ENCODE measurements at regions not wholly inside any gene's neighbourhood (a gene's known extent, or its start where the extent isn't known, plus 50 kb on each side); places are given as distances from the start of the nearest gene placed in this dataset.

DNA sequence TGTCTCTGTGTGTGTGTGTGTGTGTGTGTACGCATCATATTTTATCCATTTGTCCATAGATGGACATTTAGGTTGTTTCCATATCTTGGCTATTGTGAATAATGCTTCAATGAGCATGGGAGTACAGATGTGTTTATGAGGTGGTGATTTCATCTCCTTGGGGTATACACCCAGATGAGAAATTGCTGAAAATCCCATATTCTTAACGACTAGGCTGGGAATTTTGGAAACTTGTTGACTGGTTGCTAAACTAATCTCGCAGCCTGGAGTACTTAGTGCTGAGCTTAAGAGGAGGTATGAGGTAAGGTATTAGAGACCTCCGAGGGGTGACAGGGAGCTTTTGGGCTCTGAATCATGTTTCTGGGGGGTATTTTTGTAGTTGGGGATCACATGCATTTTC, 66.0 kb upstream of the SPRED2 start:
- no peak for DNase-seq (ENCODE audit: low read depth)

DNA sequence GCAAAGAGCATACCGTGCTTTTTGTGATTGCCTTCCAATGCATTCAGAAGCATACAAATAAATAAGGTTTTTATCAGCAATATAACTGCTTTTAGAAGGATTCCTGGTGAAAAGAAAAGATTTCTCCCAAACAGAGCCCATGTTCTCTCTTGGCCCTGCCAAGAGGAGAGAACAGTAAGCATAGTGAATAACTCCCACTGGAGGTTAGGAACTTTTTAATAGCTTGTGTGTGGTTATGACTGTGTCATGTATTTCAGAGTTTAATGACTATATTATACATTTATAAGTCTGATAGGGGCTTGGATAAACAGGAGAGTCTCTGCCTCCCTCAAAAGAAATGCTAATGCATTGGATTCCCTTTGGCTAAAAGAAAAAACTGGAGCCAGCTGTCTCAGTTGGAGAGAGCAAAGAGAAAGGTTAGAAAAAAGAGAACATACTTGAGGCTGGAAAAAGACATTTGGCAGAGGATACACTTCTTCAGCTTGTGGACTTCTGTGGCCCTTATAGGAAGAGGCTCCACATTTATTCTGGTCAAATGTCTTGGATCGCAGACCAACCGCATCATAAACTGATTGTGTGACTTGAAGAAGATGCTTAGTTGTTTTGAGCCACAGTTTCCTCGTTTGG, 63.0 kb upstream of the SPRED2 start:
- DNase-seq (ENCODE audit: low read depth) = no peak

DNA sequence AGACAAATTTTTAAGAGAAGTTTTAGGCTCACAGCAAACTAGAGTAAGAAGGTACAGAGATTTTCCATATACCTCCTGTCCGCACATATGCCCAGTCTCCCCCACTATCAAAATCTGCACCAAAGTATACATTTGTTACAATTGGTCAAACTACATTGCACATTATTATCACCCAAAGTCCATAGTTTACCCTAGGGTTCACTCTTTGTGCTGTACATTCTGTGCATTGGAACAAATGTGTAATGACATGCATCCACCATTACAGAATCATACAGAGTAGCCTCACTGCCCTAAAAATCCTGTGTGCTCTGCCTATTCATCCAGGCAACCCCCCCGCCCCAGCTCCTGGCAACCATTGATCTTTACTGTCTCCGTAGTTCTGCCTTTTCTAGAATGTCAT, 61.7 kb upstream of the SPRED2 start:
- no peak for DNase-seq (ENCODE audit: low read depth)

DNA sequence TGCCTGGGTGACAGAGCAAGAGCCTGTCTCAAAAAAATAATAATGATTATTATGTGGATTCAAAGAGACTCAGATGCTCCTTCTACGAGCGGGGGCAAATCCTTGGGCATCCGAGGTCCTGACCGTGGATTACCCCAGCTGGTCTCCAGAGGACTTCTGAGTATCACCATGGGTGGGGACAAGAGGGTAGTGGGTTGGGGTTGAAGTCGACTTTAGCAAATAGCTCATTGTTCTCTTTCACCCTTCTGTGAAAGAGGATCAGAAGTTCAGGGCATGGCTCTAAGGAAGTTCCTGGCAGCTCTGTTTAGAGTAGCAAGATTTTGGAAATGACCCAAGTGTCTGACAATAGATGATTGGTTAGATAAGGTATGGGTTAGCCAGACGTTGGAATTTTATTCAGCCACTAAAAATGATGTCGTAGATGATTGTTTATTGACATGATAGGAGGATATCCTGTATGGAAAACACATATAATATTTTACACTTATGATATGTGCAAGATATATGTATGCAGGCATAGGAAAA, 59.0 kb upstream of the SPRED2 start:
- DNase-seq (ENCODE audit: low read depth) = peak; percentile 42

DNA sequence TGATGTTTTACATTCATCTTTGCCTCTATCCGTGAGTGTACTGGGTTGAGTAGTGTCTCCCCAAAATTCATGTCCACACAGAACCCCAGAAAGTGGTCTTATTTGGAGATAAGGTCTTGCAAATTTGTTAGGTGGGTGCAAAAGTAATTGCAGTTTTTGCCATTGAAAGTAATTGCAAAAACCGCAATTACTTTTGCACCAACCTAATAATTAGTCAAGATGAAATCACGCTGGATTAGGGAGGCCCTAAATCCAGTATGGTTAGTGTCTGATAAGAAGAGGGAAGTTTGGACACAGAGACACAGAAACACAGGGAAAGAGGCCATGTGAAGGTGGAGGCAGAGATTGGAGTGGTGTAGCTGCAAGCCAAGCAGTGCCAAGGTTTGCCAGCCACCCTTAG, 57.8 kb upstream of the SPRED2 start:
- no peak for DNase-seq (ENCODE audit: low read depth)

DNA sequence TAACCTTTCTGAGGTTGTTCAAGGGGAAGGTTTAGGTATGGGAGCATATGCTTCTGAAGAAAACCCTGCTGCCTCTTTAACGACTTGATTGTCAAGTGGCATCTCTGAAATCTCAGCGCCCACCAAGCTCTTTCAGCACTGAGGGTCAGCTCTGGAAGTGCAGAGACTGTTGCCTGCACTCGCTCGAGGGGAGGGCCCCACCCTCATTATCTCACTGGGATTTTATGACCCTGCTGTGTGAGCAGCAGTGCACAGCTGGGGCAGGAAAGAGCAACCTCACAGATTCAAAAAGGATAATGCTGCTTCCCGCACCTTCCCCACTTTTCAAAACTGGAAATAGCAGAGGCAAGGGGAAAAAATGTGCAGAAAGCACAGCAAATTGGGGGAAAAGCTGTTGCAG, 56.9 kb upstream of the SPRED2 start:
- DNase-seq (ENCODE audit: low read depth) = no peak

DNA sequence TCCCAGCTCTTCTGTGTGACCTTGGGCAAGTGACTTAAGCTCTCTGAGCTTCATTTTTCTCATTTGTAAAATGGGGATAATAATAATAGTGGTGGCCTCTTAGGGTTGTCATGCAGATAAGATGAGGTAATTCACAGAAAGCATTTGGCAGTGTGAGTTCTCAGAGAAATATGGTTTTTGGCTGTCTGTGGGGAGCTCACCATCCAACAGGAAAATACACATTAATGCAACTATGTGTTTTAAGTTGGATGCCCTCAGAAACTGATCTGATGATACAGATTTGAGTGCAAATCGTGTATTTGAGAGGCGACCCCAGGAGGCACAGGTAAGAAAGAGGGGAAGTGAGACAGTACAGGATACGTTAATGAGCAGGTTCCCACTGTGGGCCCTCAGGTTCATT, 56.1 kb upstream of the SPRED2 start:
- no peak for DNase-seq (ENCODE audit: low read depth)

DNA sequence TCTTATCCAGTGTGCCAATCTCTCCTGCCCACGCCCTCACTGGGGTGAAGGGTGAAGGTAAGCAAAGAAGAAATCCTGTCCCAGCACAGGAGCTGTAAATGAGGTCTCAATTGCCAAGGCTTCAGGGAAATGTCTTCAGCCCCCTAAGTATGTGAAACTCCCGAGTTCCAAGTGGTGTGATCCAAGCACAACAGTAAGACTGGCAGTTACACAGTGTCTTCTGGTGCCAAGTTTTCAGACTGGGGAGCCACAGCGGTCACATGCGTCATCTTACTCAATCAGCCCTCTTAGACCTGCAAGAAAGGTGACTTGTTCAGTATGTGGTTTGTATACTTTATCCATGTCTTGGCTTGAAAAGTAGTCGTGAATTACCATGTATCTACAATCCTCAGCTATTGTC, 55.0 kb upstream of the SPRED2 start:
- no peak for DNase-seq (ENCODE audit: low read depth)

DNA sequence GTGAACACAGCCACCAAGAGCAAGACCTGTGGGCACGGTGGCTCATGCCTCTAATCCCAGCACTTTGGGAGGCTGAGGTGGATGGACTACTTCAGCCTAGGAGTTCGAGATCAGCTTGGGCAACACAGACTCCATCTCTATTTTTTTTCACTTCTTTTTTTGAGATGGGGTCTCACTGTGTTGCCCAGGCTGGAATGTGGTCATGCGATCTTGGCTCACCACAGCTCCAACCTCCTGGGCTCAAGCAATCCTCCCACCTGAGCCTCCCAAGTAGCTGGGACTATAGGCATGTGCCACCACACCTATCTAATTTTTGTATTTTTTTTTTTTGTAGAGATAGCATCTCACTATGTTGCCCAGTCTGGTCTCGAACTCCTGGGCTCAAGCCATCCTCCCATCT, 54.4 kb upstream of the SPRED2 start:
- DNase-seq (ENCODE audit: low read depth) = no peak

DNA sequence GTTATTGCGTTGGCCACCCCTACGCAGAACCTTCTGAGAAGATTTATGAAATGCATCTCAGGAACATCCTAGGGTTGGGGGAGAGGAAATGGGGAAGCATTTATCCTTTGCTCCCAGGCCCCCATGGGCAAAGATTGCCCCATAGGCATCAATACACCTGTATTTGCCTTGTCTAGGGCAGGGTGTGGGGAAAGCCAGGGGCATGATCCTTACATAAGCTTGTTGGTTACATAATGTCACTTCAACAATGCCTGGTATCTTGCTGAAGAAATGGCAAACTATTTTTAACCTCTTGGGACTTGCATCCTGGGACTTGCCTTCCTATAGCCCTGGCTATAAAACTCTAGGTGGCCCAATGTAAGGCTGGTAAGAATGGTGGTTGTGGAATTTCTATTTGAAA, 53.9 kb upstream of the SPRED2 start:
- no peak for DNase-seq (ENCODE audit: low read depth)

DNA sequence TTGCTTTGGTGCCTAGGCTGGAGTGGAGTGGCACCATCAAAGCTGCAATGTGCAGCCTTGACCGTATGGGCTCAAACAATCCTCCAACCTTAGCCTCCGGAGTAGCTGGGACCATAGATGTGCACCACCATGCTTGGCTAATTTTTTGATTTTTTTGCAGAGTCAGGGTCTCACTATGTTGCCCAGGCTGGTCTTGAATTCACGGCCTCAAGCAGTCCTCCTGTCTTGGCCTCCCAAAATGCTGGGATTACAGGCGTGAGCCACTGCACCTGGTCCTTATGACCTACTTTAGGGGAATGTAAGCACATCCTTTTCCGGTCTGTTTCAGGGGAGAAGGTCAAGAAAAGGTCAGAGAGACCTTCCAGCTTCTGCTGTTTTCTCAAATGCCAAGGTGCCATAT, 53.4 kb upstream of the SPRED2 start:
- DNase-seq (ENCODE audit: low read depth) = no peak

DNA sequence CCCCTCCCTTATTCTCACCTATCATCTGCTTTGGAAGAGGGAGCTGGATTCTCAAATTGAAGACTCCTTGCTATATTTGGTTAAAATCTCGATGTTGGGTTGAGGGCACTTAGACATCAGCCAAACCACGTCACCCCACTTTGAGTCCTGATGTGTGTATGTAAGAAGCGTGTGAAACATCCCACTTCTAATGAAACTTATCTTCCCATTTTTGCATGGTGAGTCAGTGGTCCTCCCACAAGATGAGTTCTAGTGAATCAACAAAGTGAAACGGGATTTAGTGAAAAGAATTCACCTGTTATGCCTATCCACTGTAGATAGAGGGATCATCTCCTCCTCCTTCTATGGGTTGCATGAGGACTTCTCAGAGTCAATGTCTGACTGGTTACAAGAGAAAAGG, 51.4 kb upstream of the SPRED2 start:
- DNase-seq (ENCODE audit: low read depth) = peak; percentile 8

DNA sequence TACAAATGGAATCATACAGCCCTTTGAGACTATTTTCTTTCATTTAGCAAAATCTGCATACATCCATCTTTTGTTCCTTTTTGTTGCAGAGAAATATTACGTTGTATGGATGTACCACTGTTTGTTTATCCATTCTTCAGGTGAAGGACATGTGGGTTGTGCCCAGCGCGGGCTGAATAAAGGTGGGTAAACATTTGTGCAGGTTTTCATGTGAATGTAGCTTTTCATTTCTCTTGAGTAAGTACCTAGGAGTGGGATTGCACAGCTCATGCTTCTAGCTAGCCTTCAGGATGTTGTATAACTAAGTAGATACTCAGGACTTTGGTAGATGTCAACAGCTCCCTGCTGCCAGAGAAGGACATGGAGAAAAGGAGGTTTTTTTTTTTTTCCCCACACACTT, 50.6 kb upstream of the SPRED2 start:
- no peak for DNase-seq (ENCODE audit: low read depth)

All from ELR (cell line).